Cardiac septum (tissue), 1 donor: ENCODE measurements at regions not wholly inside any gene's neighbourhood (a gene's known extent, or its start where the extent isn't known, plus 50 kb on each side); places are given as distances from the start of the nearest gene placed in this dataset.
"Not testable (repeated sequence)": the region's sequence is repeated elsewhere in the genome, so short reads cannot be mapped to it uniquely, and the experiment has no call there.

ENCODE experiments used
- DNase-seq: peaks from one replicate; pipeline ENCODE4 v3.0.0-alpha.2; 2020; ENCODE audit warnings: low spot score
- intact Hi-C: fragments of 100-400 bp; cut with DNase I; formaldehyde crosslinking; loops from one replicate; pipeline ENCODE4 v1.14.0; 2022
- donor health status: DM: no; HTN: no; CAD: no.

DNA sequence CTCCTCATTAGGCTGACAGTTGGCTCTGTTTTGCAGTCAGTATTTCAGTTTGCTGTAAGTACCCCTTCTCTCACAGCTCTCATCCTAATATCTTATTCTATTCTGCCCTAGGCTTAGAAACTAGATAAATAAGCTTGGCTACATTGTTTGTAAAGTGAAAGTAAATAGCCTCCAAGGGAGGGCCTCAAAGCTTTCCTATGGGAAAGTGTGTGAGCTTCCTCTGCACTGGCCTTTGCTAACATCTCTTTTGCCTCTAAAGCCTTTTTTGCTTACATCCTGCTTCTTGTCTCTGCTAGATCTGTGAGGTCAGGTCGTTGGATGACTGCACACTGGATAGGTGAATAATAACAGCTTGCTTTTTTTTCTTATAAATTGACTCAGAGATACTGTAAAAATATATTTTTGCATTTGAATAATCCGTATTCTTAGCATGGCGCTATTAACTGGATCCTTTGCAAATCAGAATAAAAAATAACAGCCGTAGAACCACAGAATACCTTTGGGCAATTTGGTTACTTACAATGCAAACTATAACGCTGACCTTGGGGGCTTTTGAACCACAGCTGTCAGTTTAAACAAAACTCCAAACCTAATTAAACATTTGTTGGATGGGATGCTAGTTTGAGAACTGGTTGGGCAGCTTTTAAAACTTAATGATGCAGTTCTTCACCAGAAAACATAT lies 55.1 kb downstream of the TTC6 start:
- DNase-seq, result no peak
- intact Hi-C loops, result no loop called here

DNA sequence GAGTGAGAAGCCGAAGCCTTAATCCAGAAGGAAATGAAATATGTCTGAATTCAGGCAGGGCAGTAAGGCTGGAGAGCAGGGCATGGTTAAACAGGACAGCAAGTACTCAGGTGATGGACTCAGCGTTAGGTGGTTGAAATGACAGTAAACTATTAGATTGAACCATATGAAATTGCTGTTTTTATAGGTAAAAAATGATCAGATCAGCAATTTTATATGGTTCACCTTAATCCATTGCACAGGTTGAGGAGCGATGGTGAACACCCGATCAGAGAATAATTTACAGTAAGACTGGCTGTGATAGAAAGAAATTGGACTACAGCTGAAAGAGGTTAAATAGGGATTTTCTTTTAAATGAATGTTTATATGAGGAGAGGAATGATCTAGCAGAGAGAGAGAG lies 56.6 kb downstream of the TTC6 start:
- intact Hi-C loops, result no loop called here
- no peak for DNase-seq

GRCh38 chr14:37655418-37655817 lies 60.0 kb downstream of the TTC6 start:
- intact Hi-C loops, result no loop called here

DNA sequence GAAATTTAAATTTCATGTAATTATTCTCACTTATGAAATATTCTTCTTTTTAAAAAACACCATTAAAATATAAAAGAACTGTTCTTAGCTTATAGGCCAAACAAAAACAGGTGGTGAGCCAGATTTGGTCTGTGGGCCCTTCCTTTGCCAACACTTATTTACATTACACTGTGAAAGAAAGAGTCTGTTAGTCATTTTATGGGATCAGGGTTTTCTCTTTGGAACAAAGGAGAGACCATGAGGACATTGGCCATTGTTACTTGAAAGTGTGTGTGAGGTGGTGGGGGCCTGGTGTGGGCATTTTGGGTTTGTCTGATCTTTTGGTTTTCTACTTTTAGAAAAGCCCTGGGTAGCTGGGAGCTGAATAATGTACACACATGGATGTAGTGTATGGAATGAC lies 62.7 kb downstream of the TTC6 start:
- intact Hi-C loops, result no loop called here
- no peak for DNase-seq

More at GRCh38 chr14:37655418-37655817, 60.0 kb downstream of the TTC6 start:
- DNase-seq, result no peak

DNA sequence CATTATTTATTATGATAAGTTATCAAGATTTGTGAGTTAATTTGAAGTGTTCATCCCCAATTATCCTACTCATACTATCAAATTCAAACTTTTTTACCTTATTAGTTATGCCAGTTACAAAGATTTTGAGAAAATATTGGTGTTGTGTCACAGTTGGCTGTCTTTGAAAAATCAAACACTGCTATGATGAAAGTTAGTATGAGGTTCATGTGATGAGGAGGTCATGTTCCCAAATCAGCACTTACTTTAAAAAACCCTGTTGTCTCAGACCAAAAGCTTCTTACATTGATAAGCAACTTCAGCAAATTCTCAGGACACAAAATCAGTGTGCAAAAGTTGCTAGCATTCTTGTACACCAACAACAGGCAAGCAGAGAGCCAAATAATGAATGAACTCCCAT lies 68.1 kb downstream of the TTC6 start:
- intact Hi-C loops, result no loop called here
- no peak for DNase-seq

GRCh38 chr14:37665479-37665878 lies 70.0 kb downstream of the TTC6 start:
- intact Hi-C loops, result no loop called here
- DNase-seq, result no peak

- DNase-seq, result no peak
- intact Hi-C loops, result no loop called here
Measured at GRCh38 chr14:37665951-37666350, 70.5 kb downstream of the TTC6 start.

DNA sequence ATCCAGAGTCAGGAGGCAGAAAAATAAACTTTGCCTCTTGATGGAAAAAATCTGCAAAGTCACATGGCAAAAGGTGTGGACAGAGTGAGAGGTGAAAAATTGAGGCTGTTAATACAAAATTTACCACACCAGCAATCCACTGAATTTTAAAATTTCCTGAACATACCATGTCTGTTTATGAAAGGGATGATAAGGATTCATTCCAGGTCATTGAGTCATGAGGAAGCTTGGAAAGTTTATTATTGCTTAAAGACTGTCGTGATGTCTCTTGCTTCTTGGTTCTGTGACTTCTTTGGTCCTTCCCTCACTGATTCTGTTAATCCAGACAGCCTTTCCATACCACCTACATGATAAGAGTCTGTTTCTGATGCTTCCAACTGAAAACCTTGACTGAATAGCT lies 73.2 kb downstream of the TTC6 start:
- intact Hi-C loops, result no loop called here
- DNase-seq, result no peak

- no peak for DNase-seq
- intact Hi-C loops, result no loop called here
Measured at GRCh38 chr14:37669242-37669641, 73.8 kb downstream of the TTC6 start.

DNA sequence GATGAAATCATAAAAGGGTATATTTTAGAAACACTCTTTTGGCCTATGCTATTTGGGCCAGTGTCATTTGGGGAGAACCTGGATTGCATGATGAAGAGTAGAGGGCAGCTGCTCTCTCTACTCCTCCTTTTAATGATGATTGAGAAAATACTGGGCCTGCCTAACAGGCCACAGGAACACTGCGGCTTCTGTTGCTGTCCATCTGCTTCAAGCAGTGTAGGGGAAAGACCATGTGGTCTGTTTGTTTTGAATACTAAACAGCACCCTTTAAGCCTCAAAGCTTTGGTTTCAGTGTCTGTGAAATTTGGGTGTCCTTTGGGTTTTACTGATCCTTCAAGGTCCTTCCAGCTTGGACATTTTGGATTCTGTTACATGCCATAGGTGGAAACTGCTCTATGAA lies 78.0 kb downstream of the TTC6 start:
- intact Hi-C loops, result no loop called here
- DNase-seq, result no peak

- intact Hi-C loops, result no loop called here
Measured at GRCh38 chr14:37678916-37679315, 83.5 kb downstream of the TTC6 start.

DNA sequence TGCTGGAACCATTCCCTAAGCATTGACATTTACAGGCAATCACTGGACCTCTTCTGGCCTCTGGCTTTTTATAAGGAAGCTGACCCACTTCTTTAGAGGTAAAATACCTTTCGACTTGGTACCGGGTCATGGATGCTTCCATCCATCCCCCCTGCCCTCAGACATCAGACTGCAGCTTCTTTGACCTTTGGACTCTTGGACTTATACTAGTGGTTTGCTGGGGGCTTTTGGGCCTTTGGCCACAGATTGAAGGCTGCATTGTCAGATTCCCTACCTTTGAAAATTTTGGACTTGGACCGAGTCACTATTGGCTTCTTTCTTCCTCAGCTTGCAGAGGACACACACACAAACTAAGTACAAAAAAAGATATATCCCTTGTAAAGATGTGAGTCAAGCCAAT lies 86.1 kb downstream of the TTC6 start:
- intact Hi-C loops, result no loop called here
- DNase-seq, result no peak

More at GRCh38 chr14:37678916-37679315, 83.5 kb downstream of the TTC6 start:
- no peak for DNase-seq

- DNase-seq, intact Hi-C loops: not testable (repeated sequence)
Measured at GRCh38 chr14:37692680-37693079, 97.3 kb downstream of the TTC6 start.

- intact Hi-C loops, DNase-seq: not testable (repeated sequence)
Measured at GRCh38 chr14:37693420-37693819, 98.0 kb downstream of the TTC6 start.

DNA sequence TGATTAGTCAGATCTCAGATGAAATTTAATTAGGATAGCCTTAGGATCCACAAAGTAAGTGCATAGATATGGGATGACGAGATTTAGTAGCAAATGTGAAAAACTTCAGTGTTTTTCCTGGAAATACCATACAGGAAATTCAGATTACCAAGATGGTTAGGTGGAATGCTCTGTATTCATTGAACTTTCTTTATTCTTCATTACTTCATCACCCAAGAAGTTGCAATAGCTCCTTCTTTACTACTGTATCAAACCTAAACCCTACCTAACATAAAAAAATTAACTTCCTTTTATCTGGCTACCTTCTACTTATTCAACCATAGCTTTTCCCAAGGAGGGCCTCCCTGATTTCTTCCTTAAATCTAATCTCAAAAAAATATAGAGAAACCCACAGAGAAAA lies 100.4 kb downstream of the TTC6 start:
- no peak for DNase-seq
- intact Hi-C loops, result no loop called here

DNA sequence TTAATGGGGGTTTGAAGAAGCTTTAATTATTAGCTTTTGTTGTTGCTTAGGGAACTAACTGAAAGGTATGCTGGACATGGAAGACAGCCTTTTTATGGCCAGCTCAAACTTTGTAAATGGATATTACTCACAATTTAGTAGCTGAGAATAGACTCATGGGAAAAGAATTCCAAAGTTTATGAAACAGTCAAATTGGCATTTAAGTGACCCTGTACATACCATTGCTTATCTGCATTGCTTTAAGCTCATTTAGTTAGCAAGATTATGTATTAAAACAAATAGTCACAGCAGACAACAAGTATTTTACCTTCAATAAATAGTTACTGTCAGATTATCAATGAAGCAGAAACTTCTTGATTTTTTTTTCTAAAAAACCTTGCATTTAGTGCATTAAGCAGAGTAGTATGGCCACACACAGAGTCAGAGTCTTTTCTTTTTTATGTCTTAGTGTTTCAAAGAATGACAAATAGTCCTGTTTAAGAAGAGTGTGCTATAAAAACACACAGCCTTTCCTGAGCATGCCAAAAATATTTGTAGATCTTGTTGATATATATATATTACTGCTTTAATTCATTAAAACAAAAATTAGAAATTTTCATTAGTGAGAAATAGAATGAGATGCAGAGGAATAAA lies 102.2 kb downstream of the TTC6 start:
- DNase-seq, result no peak
- intact Hi-C loops, result no loop called here

- intact Hi-C loops, result no loop called here
- DNase-seq, result no peak
Measured at GRCh38 chr14:37698840-37699777, 103.7 kb downstream of the TTC6 start.

- intact Hi-C loops, result loop anchor here (2.0 kb wide), 1 partner anchor 167 kb away; no protein-coding TSS in a partner anchor
- DNase-seq, result no peak
Measured at GRCh38 chr14:37707716-37708115, 112.3 kb downstream of the TTC6 start.

GRCh38 chr14:37708481-37708880 lies 113.1 kb downstream of the TTC6 start:
- no peak for DNase-seq
- intact Hi-C loops, result loop anchor here (2.0 kb wide), 1 partner anchor 166 kb away; no protein-coding TSS in a partner anchor
